GM12873 (cell line): ENCODE measurements at regions not wholly inside any gene's neighbourhood (a gene's known extent, or its start where the extent isn't known, plus 50 kb on each side); places are given as distances from the start of the nearest gene placed in this dataset.

Source experiments
- CTCF ChIP-seq: IDR thresholded peaks from 2 replicates; pipeline ENCODE4 v1.5.1; 2012; ENCODE audit warnings: low read depth, mild to moderate bottlenecking, moderate library complexity, low read length, control low read depth; ENCODE audit not compliant: insufficient read depth; ENCODE audit errors: missing control alignments

GRCh38 chr2:198523710-198524109 lies 719.3 kb downstream of the PLCL1 start:
- no peak for TF ChIP-seq CTCF

GRCh38 chr2:198518935-198519334 lies 714.5 kb downstream of the PLCL1 start:
- no peak for TF ChIP-seq CTCF

GRCh38 chr2:198517976-198518375 lies 713.6 kb downstream of the PLCL1 start:
- no peak for TF ChIP-seq CTCF

- no peak for TF ChIP-seq CTCF
Measured at GRCh38 chr2:198499539-198499938, 695.1 kb downstream of the PLCL1 start.

DNA sequence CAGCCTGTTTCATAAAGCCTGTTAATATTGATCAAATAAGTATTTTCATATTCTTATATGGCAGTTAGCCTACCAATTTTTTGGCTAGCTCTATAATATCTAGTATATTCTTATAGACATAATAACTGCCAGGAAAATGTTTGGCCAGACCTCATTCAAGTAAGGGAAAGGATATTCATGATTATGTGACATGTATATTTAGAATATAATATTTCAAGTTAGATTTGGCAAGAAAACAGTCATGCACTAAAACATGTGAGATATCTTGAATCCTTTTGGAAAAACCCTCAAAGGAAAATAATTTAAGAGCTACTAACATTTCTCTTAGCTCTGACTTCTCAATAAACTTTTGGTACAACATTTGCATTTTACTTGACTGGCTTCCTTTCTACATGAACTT lies 694.1 kb downstream of the PLCL1 start:
- no peak for TF ChIP-seq CTCF

DNA sequence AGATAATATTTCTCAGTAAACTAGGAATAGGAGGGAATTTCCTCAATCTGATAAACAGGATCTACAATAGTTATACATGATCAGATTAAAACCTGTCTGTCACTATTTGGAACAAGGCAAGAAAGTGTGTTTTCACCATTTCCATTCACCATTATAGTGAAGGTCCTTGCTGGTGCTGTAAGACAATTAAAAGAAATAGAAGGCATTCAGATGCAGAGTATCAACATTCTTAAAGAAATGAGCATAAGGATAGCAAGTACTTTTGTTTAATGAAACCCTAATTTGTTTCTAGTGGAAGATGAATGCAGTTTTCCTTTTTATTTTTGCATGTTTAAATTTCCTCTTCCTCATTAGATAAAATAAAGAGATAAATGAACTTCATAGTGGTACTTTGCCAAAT lies 693.7 kb downstream of the PLCL1 start:
- TF ChIP-seq CTCF, result no peak

DNA sequence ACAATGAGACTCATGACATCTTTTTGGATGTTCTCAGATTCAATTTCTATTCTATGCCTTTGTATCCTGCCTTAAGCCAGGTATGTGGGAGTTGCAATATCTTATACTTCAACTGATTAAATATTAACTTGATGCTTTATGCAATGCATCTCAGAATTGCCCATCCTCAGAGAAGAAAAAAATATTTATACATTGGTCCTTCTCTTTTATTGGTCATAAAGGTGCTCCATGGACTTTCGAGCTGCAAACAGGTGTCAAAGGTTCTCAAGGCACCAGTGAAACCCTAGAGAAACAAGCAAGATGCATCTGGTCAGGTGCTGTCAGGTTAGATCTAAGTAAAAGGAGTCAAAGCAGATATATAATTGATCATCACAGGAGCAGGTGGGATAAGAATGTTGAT lies 690.5 kb downstream of the PLCL1 start:
- TF ChIP-seq CTCF, result no peak
